HUES48 (cell line): ENCODE measurements at regions not wholly inside any gene's neighbourhood (a gene's known extent, or its start where the extent isn't known, plus 50 kb on each side); places are given as distances from the start of the nearest gene placed in this dataset.

ENCODE experiments used
- H3K27ac ChIP-seq: one replicate; pipeline ENCODE4 v1.7.0; 2013; ENCODE audit warnings: low read depth, low read length, inconsistent platforms
- H3K27me3 ChIP-seq: 2 replicates; pipeline ENCODE4 v1.6.1; 2013; ENCODE audit warnings: mild to moderate bottlenecking, low read length; ENCODE audit not compliant: control insufficient read depth, insufficient read depth
- H3K36me3 ChIP-seq: 2 replicates; pipeline ENCODE4 v1.6.1; 2013; ENCODE audit warnings: low read length; ENCODE audit not compliant: control insufficient read depth, insufficient read depth
- H3K4me1 ChIP-seq: 2 replicates; pipeline ENCODE4 v1.6.1; 2013; ENCODE audit warnings: mild to moderate bottlenecking, low read length; ENCODE audit not compliant: control insufficient read depth, insufficient read depth
- H3K4me3 ChIP-seq: 2 replicates; pipeline ENCODE4 v1.5.1; 2013; ENCODE audit warnings: mild to moderate bottlenecking, low read depth, low read length
- H3K9ac ChIP-seq: 2 replicates; pipeline ENCODE4 v1.6.1; 2013; ENCODE audit warnings: mild to moderate bottlenecking, low read depth, low read length, moderate library complexity
- H3K9me3 ChIP-seq: 2 replicates; pipeline ENCODE4 v1.6.1; 2013; ENCODE audit warnings: low read length; ENCODE audit not compliant: control insufficient read depth, insufficient read depth

GRCh38 chr12:67558775-67559174, 89.8 kb upstream of the DYRK2 start:
- H3K27me3 ChIP-seq = no peaks in the 10 kb centered on the region
- H3K36me3 ChIP-seq = no peaks in the 10 kb centered on the region
- peaks cover 6% of the 10 kb centered on the region; the same call in 1 of the 2 replicates for H3K9me3 ChIP-seq
- no peak overlapping the region for H3K9ac ChIP-seq
- H3K4me3 ChIP-seq = no peak overlapping the region
- H3K27ac ChIP-seq = no peak overlapping the region
- no peaks in the 10 kb centered on the region for H3K4me1 ChIP-seq

- H3K4me3 ChIP-seq = no peak overlapping the region
- peaks cover 6% of the 10 kb centered on the region; the same call in 1 of the 2 replicates for H3K9me3 ChIP-seq
- no peak overlapping the region for H3K27ac ChIP-seq
- H3K4me1 ChIP-seq = no peaks in the 10 kb centered on the region
- H3K36me3 ChIP-seq = no peaks in the 10 kb centered on the region
- H3K9ac ChIP-seq = no peak overlapping the region
- no peaks in the 10 kb centered on the region for H3K27me3 ChIP-seq
These were observed 88.8 kb upstream of the DYRK2 start for GRCh38 chr12:67559751-67560150.

GRCh38 chr12:67562513-67563287, 85.8 kb upstream of the DYRK2 start:
- H3K9ac ChIP-seq = no peak overlapping the region
- no peaks in the 10 kb centered on the region for H3K36me3 ChIP-seq
- no peak overlapping the region for H3K27ac ChIP-seq
- H3K4me3 ChIP-seq = no peak overlapping the region
- H3K4me1 ChIP-seq = no peaks in the 10 kb centered on the region
- H3K9me3 ChIP-seq = no peaks in the 10 kb centered on the region
- no peaks in the 10 kb centered on the region for H3K27me3 ChIP-seq

- Histone ChIP-seq H3K27ac (no peak overlapping the region), H3K36me3 (no peaks in the 10 kb centered on the region), H3K9me3 (no peaks in the 10 kb centered on the region), H3K9ac (no peak overlapping the region), H3K4me3 (no peak overlapping the region), H3K4me1 (no peaks in the 10 kb centered on the region; the same call in 1 of the 2 replicates), H3K27me3 (no peaks in the 10 kb centered on the region)
These were observed 80.5 kb upstream of the DYRK2 start for GRCh38 chr12:67568055-67568454.

GRCh38 chr12:67572492-67572891, 76.1 kb upstream of the DYRK2 start:
- Histone ChIP-seq H3K9ac (no peak overlapping the region), H3K4me3 (no peak overlapping the region), H3K36me3 (no peaks in the 10 kb centered on the region), H3K9me3 (no peaks in the 10 kb centered on the region), H3K27me3 (no peaks in the 10 kb centered on the region), H3K4me1 (no peaks in the 10 kb centered on the region; the same call in 1 of the 2 replicates), H3K27ac (no peak overlapping the region)

GRCh38 chr12:67573566-67573965, 75.0 kb upstream of the DYRK2 start:
- no peaks in the 10 kb centered on the region for H3K9me3 ChIP-seq
- no peaks in the 10 kb centered on the region for H3K27me3 ChIP-seq
- no peak overlapping the region for H3K9ac ChIP-seq
- H3K27ac ChIP-seq = no peak overlapping the region
- no peaks in the 10 kb centered on the region; the same call in 1 of the 2 replicates for H3K4me1 ChIP-seq
- no peak overlapping the region for H3K4me3 ChIP-seq
- H3K36me3 ChIP-seq = no peaks in the 10 kb centered on the region

GRCh38 chr12:67578976-67579661, 69.4 kb upstream of the DYRK2 start:
- Histone ChIP-seq H3K4me1 (no peaks in the 10 kb centered on the region), H3K4me3 (no peak overlapping the region), H3K27me3 (no peaks in the 10 kb centered on the region), H3K9me3 (no peaks in the 10 kb centered on the region), H3K36me3 (no peaks in the 10 kb centered on the region), H3K9ac (no peak overlapping the region), H3K27ac (no peak overlapping the region)

GRCh38 chr12:67579662-67580003, 68.9 kb upstream of the DYRK2 start:
- Histone ChIP-seq H3K27me3 (no peaks in the 10 kb centered on the region), H3K9me3 (no peaks in the 10 kb centered on the region), H3K4me3 (no peak overlapping the region), H3K4me1 (no peaks in the 10 kb centered on the region), H3K9ac (no peak overlapping the region), H3K27ac (no peak overlapping the region), H3K36me3 (no peaks in the 10 kb centered on the region)

- Histone ChIP-seq H3K4me1 (no peaks in the 10 kb centered on the region), H3K36me3 (no peaks in the 10 kb centered on the region), H3K27ac (no peak overlapping the region), H3K4me3 (no peak overlapping the region), H3K27me3 (no peaks in the 10 kb centered on the region), H3K9ac (no peak overlapping the region), H3K9me3 (no peaks in the 10 kb centered on the region)
These were observed 66.2 kb upstream of the DYRK2 start for GRCh38 chr12:67582238-67582834.

GRCh38 chr12:67582844-67583243, 65.7 kb upstream of the DYRK2 start:
- Histone ChIP-seq H3K9me3 (no peaks in the 10 kb centered on the region), H3K27ac (no peak overlapping the region), H3K9ac (no peak overlapping the region), H3K4me3 (no peak overlapping the region), H3K27me3 (no peaks in the 10 kb centered on the region), H3K4me1 (no peaks in the 10 kb centered on the region), H3K36me3 (no peaks in the 10 kb centered on the region)

GRCh38 chr12:67586951-67587350, 61.6 kb upstream of the DYRK2 start:
- Histone ChIP-seq H3K36me3 (no peaks in the 10 kb centered on the region), H3K27me3 (no peaks in the 10 kb centered on the region), H3K9me3 (no peaks in the 10 kb centered on the region), H3K4me1 (no peaks in the 10 kb centered on the region), H3K9ac (no peak overlapping the region), H3K4me3 (no peak overlapping the region), H3K27ac (no peak overlapping the region)
